Thyroid gland (tissue), 4 donors: ENCODE measurements at regions not wholly inside any gene's neighbourhood (a gene's known extent, or its start where the extent isn't known, plus 50 kb on each side); places are given as distances from the start of the nearest gene placed in this dataset.

Experiments used
- POLR2A ChIP-seq, 2 donors: fragments of 450-650 bp; IDR thresholded peaks; one replicate each; pipeline ENCODE4 v1.6.1; 2017; ENCODE audit warnings: antibody characterized with exemption in 2 of 2, mild to moderate bottlenecking in 2 of 2, moderate library complexity in 1 of 2
- TF ChIP-seq, protein P1 (sequence below), 6 experiments: fragments of 200-600 bp in 3 of 6; fragments of 450-650 bp in 3 of 6; sonication (generic) in 3 of 6; IDR thresholded peaks; one replicate each; pipeline ENCODE4 v1.5.1; 2016 to 2019; ENCODE audit warnings: antibody characterized with exemption in 6 of 6, mild to moderate bottlenecking in 2 of 6, inconsistent platforms in 1 of 6, moderate library complexity in 1 of 6

DNA sequence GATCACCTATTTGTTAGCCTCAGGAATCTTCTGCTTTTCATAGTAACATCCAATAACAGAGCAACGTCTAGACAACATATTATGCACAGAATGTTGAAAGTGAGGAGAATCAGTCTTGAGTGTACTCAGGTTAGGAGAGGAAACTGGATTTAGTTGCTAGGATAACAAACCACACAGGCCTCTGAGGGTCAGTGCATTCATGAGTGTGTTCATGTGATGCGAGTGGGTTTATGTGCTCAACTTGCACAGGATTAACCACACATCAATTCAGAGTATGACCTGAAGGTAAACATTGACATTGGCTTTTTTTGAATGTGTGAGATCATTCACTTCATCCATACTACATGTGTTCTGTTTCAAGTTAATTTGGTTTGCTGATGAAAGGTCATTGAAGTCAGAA lies 287.6 kb downstream of the DIPK2A start:
- TF ChIP-seq POLR2A (IDR thresholded peaks at IDR 0.05): no peak
- TF ChIP-seq, protein P1, sequence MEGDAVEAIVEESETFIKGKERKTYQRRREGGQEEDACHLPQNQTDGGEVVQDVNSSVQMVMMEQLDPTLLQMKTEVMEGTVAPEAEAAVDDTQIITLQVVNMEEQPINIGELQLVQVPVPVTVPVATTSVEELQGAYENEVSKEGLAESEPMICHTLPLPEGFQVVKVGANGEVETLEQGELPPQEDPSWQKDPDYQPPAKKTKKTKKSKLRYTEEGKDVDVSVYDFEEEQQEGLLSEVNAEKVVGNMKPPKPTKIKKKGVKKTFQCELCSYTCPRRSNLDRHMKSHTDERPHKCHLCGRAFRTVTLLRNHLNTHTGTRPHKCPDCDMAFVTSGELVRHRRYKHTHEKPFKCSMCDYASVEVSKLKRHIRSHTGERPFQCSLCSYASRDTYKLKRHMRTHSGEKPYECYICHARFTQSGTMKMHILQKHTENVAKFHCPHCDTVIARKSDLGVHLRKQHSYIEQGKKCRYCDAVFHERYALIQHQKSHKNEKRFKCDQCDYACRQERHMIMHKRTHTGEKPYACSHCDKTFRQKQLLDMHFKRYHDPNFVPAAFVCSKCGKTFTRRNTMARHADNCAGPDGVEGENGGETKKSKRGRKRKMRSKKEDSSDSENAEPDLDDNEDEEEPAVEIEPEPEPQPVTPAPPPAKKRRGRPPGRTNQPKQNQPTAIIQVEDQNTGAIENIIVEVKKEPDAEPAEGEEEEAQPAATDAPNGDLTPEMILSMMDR (IDR thresholded peaks at IDR 0.05): no peak
